ENCODE measurements at regions not wholly inside any gene's neighbourhood (a gene's known extent, or its start where the extent isn't known, plus 50 kb on each side); places are given as distances from the start of the nearest gene placed in this dataset.

GRCh38 chr12:41892302-41892701 lies 252.4 kb downstream of the GXYLT1 start:
- H4K8ac ChIP-seq (ENCODE audit: low read length), result no peak overlapping the region
- H3K23ac ChIP-seq (ENCODE audit: low read length in 2 of 2), result no peak overlapping the region
- H2BK5ac ChIP-seq (ENCODE audit: low read depth, low read length, poor library complexity, severe bottlenecking), result no peak overlapping the region
- no peaks in the 10 kb centered on the region for H3K79me1 ChIP-seq (replicated peaks; ENCODE audit: low read length, poor library complexity, severe bottlenecking)
- 74% methylated on average over 2 of the region's 3 CpGs for WGBS
- H4K91ac ChIP-seq (ENCODE audit: low read length), result no peak overlapping the region
- H3K4me2 ChIP-seq (ENCODE audit: low read length, poor library complexity, severe bottlenecking), result no peak overlapping the region
- no peak overlapping the region for H3K14ac ChIP-seq (ENCODE audit: low read length in 2 of 2)
- no peak overlapping the region for H2AFZ ChIP-seq (ENCODE audit: low read depth, low read length)
- no peak overlapping the region for H2BK120ac ChIP-seq (ENCODE audit: low read depth, low read length)
- H3K27ac ChIP-seq (ENCODE audit: low read length, poor library complexity, severe bottlenecking), result no peak overlapping the region
- no peaks in the 10 kb centered on the region for H3K36me3 ChIP-seq (ENCODE audit: control insufficient read depth in 1 of 2, insufficient read depth in 2 of 2, low read depth in 1 of 2, low read length in 2 of 2)
- DNase-seq, result no peak
- H3K18ac ChIP-seq (ENCODE audit: low read depth in 1 of 2, low read length in 2 of 2), result no peak overlapping the region
- no peak overlapping the region for H3K4ac ChIP-seq (ENCODE audit: low read depth in 1 of 2, low read length in 2 of 2)
- no peaks in the 10 kb centered on the region for H3K27me3 ChIP-seq (ENCODE audit: control insufficient read depth in 1 of 2, insufficient read depth in 1 of 2, low read length in 2 of 2)
- H2BK12ac ChIP-seq (ENCODE audit: low read length in 2 of 2), result no peak overlapping the region
- no peaks in the 10 kb centered on the region for H3K4me1 ChIP-seq (ENCODE audit: control insufficient read depth, insufficient read depth, low read depth, low read length)
- H3K9ac ChIP-seq (ENCODE audit: low read length), result no peak overlapping the region
- no peak overlapping the region for H2AK5ac ChIP-seq (ENCODE audit: low read length, severe bottlenecking)
- H3K9me3 ChIP-seq (ENCODE audit: control insufficient read depth, low read length), result no peaks in the 10 kb centered on the region
- no peak overlapping the region for H3K4me3 ChIP-seq (ENCODE audit: insufficient read depth in 1 of 2, low read depth in 1 of 2, low read length in 2 of 2)
- H2BK15ac ChIP-seq (ENCODE audit: low read depth, poor library complexity, severe bottlenecking), result no peak overlapping the region

GRCh38 chr12:41891226-41891625 lies 253.4 kb downstream of the GXYLT1 start:
- Histone ChIP-seq H3K27ac (ENCODE audit: low read length, poor library complexity, severe bottlenecking) (no peak overlapping the region), H3K23ac (ENCODE audit: low read length in 2 of 2) (no peak overlapping the region), H4K8ac (ENCODE audit: low read length) (no peak overlapping the region), H3K18ac (ENCODE audit: low read depth in 1 of 2, low read length in 2 of 2) (no peak overlapping the region), H3K4ac (ENCODE audit: low read depth in 1 of 2, low read length in 2 of 2) (no peak overlapping the region), H2BK15ac (ENCODE audit: low read depth, poor library complexity, severe bottlenecking) (no peak overlapping the region), H2AFZ (ENCODE audit: low read depth, low read length) (no peak overlapping the region), H2BK5ac (ENCODE audit: low read depth, low read length, poor library complexity, severe bottlenecking) (no peak overlapping the region), H3K4me3 (ENCODE audit: insufficient read depth in 1 of 2, low read depth in 1 of 2, low read length in 2 of 2) (no peak overlapping the region), H3K9ac (ENCODE audit: low read length) (no peak overlapping the region), H3K4me1 (ENCODE audit: control insufficient read depth, insufficient read depth, low read depth, low read length) (no peaks in the 10 kb centered on the region), H3K27me3 (ENCODE audit: control insufficient read depth in 1 of 2, insufficient read depth in 1 of 2, low read length in 2 of 2) (no peaks in the 10 kb centered on the region), H3K4me2 (ENCODE audit: low read length, poor library complexity, severe bottlenecking) (no peak overlapping the region), H4K91ac (ENCODE audit: low read length) (no peak overlapping the region), H2BK12ac (ENCODE audit: low read length in 2 of 2) (no peak overlapping the region), H3K36me3 (ENCODE audit: control insufficient read depth in 1 of 2, insufficient read depth in 2 of 2, low read depth in 1 of 2, low read length in 2 of 2) (no peaks in the 10 kb centered on the region), H2BK120ac (ENCODE audit: low read depth, low read length) (no peak overlapping the region), H2AK5ac (ENCODE audit: low read length, severe bottlenecking) (no peak overlapping the region), H3K79me1 (replicated peaks; ENCODE audit: low read length, poor library complexity, severe bottlenecking) (no peaks in the 10 kb centered on the region), H3K9me3 (ENCODE audit: control insufficient read depth, low read length) (no peaks in the 10 kb centered on the region), H3K14ac (ENCODE audit: low read length in 2 of 2) (no peak overlapping the region)
- DNase-seq, result no peak
- 88% methylated on average over 2 of the region's 3 CpGs for WGBS

GRCh38 chr12:41888285-41888684 lies 256.4 kb downstream of the GXYLT1 start:
- H3K9me3 ChIP-seq (ENCODE audit: control insufficient read depth, low read length), result no peaks in the 10 kb centered on the region
- H4K91ac ChIP-seq (ENCODE audit: low read length), result no peak overlapping the region
- no peak overlapping the region for H2BK12ac ChIP-seq (ENCODE audit: low read length in 2 of 2)
- no peaks in the 10 kb centered on the region for H3K27me3 ChIP-seq (ENCODE audit: control insufficient read depth in 1 of 2, insufficient read depth in 1 of 2, low read length in 2 of 2)
- H3K9ac ChIP-seq (ENCODE audit: low read length), result no peak overlapping the region
- no peak overlapping the region for H3K4me2 ChIP-seq (ENCODE audit: low read length, poor library complexity, severe bottlenecking)
- no peak overlapping the region for H3K4me3 ChIP-seq (ENCODE audit: insufficient read depth in 1 of 2, low read depth in 1 of 2, low read length in 2 of 2)
- H3K4me1 ChIP-seq (ENCODE audit: control insufficient read depth, insufficient read depth, low read depth, low read length), result no peaks in the 10 kb centered on the region
- H2AFZ ChIP-seq (ENCODE audit: low read depth, low read length), result no peak overlapping the region
- no peak overlapping the region for H3K18ac ChIP-seq (ENCODE audit: low read depth in 1 of 2, low read length in 2 of 2)
- no peak overlapping the region for H3K14ac ChIP-seq (ENCODE audit: low read length in 2 of 2)
- no peak overlapping the region for H3K27ac ChIP-seq (ENCODE audit: low read length, poor library complexity, severe bottlenecking)
- H2BK15ac ChIP-seq (ENCODE audit: low read depth, poor library complexity, severe bottlenecking), result no peak overlapping the region
- no peak overlapping the region for H3K4ac ChIP-seq (ENCODE audit: low read depth in 1 of 2, low read length in 2 of 2)
- H3K36me3 ChIP-seq (ENCODE audit: control insufficient read depth in 1 of 2, insufficient read depth in 2 of 2, low read depth in 1 of 2, low read length in 2 of 2), result no peaks in the 10 kb centered on the region
- H3K79me1 ChIP-seq (replicated peaks; ENCODE audit: low read length, poor library complexity, severe bottlenecking), result no peaks in the 10 kb centered on the region
- no peak for DNase-seq
- H2AK5ac ChIP-seq (ENCODE audit: low read length, severe bottlenecking), result no peak overlapping the region
- H3K23ac ChIP-seq (ENCODE audit: low read length in 2 of 2), result no peak overlapping the region
- no peak overlapping the region for H2BK5ac ChIP-seq (ENCODE audit: low read depth, low read length, poor library complexity, severe bottlenecking)
- H2BK120ac ChIP-seq (ENCODE audit: low read depth, low read length), result no peak overlapping the region
- H4K8ac ChIP-seq (ENCODE audit: low read length), result no peak overlapping the region

GRCh38 chr12:41881891-41882805 lies 262.5 kb downstream of the GXYLT1 start:
- no peaks in the 10 kb centered on the region for H3K79me1 ChIP-seq (replicated peaks; ENCODE audit: low read length, poor library complexity, severe bottlenecking)
- H3K9ac ChIP-seq (ENCODE audit: low read length), result no peak overlapping the region
- H2BK120ac ChIP-seq (ENCODE audit: low read depth, low read length), result no peak overlapping the region
- H3K4ac ChIP-seq (ENCODE audit: low read depth in 1 of 2, low read length in 2 of 2), result no peak overlapping the region
- H2AK5ac ChIP-seq (ENCODE audit: low read length, severe bottlenecking), result no peak overlapping the region
- no peak overlapping the region for H2BK12ac ChIP-seq (ENCODE audit: low read length in 2 of 2)
- no peaks in the 10 kb centered on the region for H3K36me3 ChIP-seq (ENCODE audit: control insufficient read depth in 1 of 2, insufficient read depth in 2 of 2, low read depth in 1 of 2, low read length in 2 of 2)
- no peak overlapping the region for H3K4me2 ChIP-seq (ENCODE audit: low read length, poor library complexity, severe bottlenecking)
- no peak overlapping the region for H3K18ac ChIP-seq (ENCODE audit: low read depth in 1 of 2, low read length in 2 of 2)
- H3K23ac ChIP-seq (ENCODE audit: low read length in 2 of 2), result no peak overlapping the region
- H2BK15ac ChIP-seq (ENCODE audit: low read depth, poor library complexity, severe bottlenecking), result no peak overlapping the region
- no peak overlapping the region for H4K91ac ChIP-seq (ENCODE audit: low read length)
- 83% methylated on average over 4 of the region's 5 CpGs for WGBS
- H3K4me1 ChIP-seq (ENCODE audit: control insufficient read depth, insufficient read depth, low read depth, low read length), result no peaks in the 10 kb centered on the region
- no peak overlapping the region for H3K14ac ChIP-seq (ENCODE audit: low read length in 2 of 2)
- DNase-seq, result no peak
- H3K9me3 ChIP-seq (ENCODE audit: control insufficient read depth, low read length), result no peaks in the 10 kb centered on the region
- no peak overlapping the region for H3K4me3 ChIP-seq (ENCODE audit: insufficient read depth in 1 of 2, low read depth in 1 of 2, low read length in 2 of 2)
- no peak overlapping the region for H2BK5ac ChIP-seq (ENCODE audit: low read depth, low read length, poor library complexity, severe bottlenecking)
- no peak overlapping the region for H3K27ac ChIP-seq (ENCODE audit: low read length, poor library complexity, severe bottlenecking)
- H2AFZ ChIP-seq (ENCODE audit: low read depth, low read length), result no peak overlapping the region
- H4K8ac ChIP-seq (ENCODE audit: low read length), result no peak overlapping the region
- no peaks in the 10 kb centered on the region for H3K27me3 ChIP-seq (ENCODE audit: control insufficient read depth in 1 of 2, insufficient read depth in 1 of 2, low read length in 2 of 2)

Data from mesenchymal stem cell (in vitro differentiated cells and primary cell).